ENCODE measurements at regions not wholly inside any gene's neighbourhood (a gene's known extent, or its start where the extent isn't known, plus 50 kb on each side); places are given as distances from the start of the nearest gene placed in this dataset.

GRCh38 chr3:28972921-28973320 is 307.9 kb upstream of the RBMS3 start:
- ChIA-PET CTCF (no interaction called here), POLR2A (no interaction called here)
- Histone ChIP-seq H3K36me3 (ENCODE audit: control insufficient read depth, insufficient read depth, low read length) (no peaks in the 10 kb centered on the region), H3K27me3 (ENCODE audit: control insufficient read depth, insufficient read depth, low read length) (no peaks in the 10 kb centered on the region), H3K4me1 (ENCODE audit: control insufficient read depth, insufficient read depth, low read length) (no peaks in the 10 kb centered on the region), H3K27ac (ENCODE audit: low read length) (no peak overlapping the region), H3K9me3 (ENCODE audit: control insufficient read depth, insufficient read depth, low read depth, low read length) (no peaks in the 10 kb centered on the region), H3K4me3 (ENCODE audit: low read depth in 2 of 2, low read length in 2 of 2) (no peak overlapping the region)
- ATAC-seq (no peak), DNase-seq (ENCODE audit: low read depth, low spot score) (no peak)
- no TSS peak for BruUV-seq (replicated peaks)
- in situ Hi-C loops (cut with HindIII; ENCODE audit: low pct_unique_long_range_greater_than_20kb, low sequenced_read_pairs) = no loop called here
- no peak for TF ChIP-seq POLR2AphosphoS5 (IDR thresholded peaks at IDR 0.05; ENCODE audit: low read depth, low read length)
- TF ChIP-seq TCF7L2 (IDR thresholded peaks at IDR 0.05; ENCODE audit: low read depth, low read length) = no peak
- no peak for TF ChIP-seq SIN3A (IDR thresholded peaks at IDR 0.05; ENCODE audit: borderline replicate concordance, insufficient read depth, low read depth, low read length)
- TF ChIP-seq REST (IDR thresholded peaks at IDR 0.05; ENCODE audit: insufficient read depth in 1 of 2, low read depth in 2 of 2, low read length in 1 of 2) = no peak
- no peak for TF ChIP-seq CTCF (IDR thresholded peaks at IDR 0.05)
- intact Hi-C loops (cut with micrococcal nuclease; ENCODE audit: unreplicated experiment) = no loop called here

- H3K27me3 ChIP-seq (ENCODE audit: control insufficient read depth, insufficient read depth, low read length) = no peaks in the 10 kb centered on the region
- intact Hi-C loops (cut with micrococcal nuclease; ENCODE audit: unreplicated experiment) = no loop called here
- ATAC-seq (no peak), DNase-seq (ENCODE audit: low read depth, low spot score) (no peak)
- H3K9me3 ChIP-seq (ENCODE audit: control insufficient read depth, insufficient read depth, low read depth, low read length) = no peaks in the 10 kb centered on the region
- H3K27ac ChIP-seq (ENCODE audit: low read length) = no peak overlapping the region
- H3K4me3 ChIP-seq (ENCODE audit: low read depth in 2 of 2, low read length in 2 of 2) = no peak overlapping the region
- H3K36me3 ChIP-seq (ENCODE audit: control insufficient read depth, insufficient read depth, low read length) = no peaks in the 10 kb centered on the region
- TF ChIP-seq REST (IDR thresholded peaks at IDR 0.05; ENCODE audit: insufficient read depth in 1 of 2, low read depth in 2 of 2, low read length in 1 of 2) (no peak), POLR2AphosphoS5 (IDR thresholded peaks at IDR 0.05; ENCODE audit: low read depth, low read length) (no peak), CTCF (IDR thresholded peaks at IDR 0.05) (no peak), TCF7L2 (IDR thresholded peaks at IDR 0.05; ENCODE audit: low read depth, low read length) (no peak), SIN3A (IDR thresholded peaks at IDR 0.05; ENCODE audit: borderline replicate concordance, insufficient read depth, low read depth, low read length) (no peak)
- no TSS peak for BruUV-seq (replicated peaks)
- H3K4me1 ChIP-seq (ENCODE audit: control insufficient read depth, insufficient read depth, low read length) = no peaks in the 10 kb centered on the region
- POLR2A ChIA-PET = no interaction called here
- CTCF ChIA-PET = no interaction called here
- in situ Hi-C loops (cut with HindIII; ENCODE audit: low pct_unique_long_range_greater_than_20kb, low sequenced_read_pairs) = no loop called here
These were observed 307.3 kb upstream of the RBMS3 start for GRCh38 chr3:28973609-28974008.
